GM19043 (cell line): ENCODE measurements at regions not wholly inside any gene's neighbourhood (a gene's known extent, or its start where the extent isn't known, plus 50 kb on each side); places are given as distances from the start of the nearest gene placed in this dataset.

ENCODE experiments used
- ATAC-seq: cut with Tn5 transposase; IDR thresholded peaks from one replicate; pipeline ENCODE4 v1.9.1; 2021; ENCODE audit warnings: low read depth; ENCODE audit not compliant: unreplicated experiment

DNA sequence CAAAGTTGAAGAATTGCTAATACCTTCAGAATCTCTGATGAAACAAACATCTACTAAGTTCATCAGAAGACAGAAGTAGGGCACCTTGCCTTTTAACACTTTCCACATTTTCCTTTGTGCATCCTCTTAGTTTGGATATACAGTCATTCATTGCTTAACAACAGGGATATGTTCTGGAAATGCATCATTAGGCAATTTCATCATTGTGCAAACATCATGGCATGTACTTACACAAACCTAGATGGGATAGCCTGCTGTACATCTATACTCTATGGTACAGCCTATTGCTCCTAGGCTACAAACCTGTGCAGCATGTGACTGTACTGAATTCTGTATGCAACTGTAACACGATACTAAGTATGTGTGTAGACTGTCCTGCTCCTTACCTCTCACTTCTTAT, 169.8 kb downstream of the SUCLA2 start:
- ATAC-seq, result no peak

DNA sequence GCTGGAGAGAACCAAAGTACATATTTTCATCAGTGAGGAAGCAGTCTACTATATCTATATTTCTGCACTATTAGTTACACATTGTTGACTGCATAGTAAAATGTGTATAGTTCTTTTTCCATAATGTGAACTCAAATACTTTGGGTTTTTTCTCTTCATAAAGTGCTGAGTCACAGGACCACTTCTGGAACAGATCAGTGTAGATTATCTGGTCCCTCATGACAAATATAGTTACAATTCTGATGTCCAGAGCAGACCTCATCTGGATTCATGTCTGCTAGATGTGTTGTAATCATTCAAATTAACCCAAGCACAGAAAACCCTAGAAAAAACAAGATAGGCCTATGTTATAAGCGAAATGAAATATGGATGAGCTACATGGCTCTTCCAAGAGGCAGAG, 171.4 kb downstream of the SUCLA2 start:
- ATAC-seq, result no peak

DNA sequence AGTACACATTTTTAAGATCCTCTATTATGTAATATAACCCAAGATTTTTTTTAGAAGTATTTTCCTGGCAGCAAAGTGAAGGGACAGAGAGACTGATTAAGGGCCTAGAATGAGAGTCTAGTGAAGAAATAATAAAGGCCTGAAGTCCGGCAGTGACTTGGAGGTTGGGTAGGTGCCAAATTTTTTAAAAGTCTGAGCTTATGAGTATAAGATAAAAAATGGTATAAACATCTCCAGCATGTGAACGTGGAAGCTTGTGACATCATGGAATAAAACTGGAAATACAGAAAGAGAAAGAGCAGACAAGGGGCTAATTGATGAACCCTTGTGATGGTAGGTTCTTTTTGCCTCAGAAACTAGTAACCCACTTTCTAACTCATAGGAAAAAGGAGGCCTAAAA, 174.6 kb downstream of the SUCLA2 start:
- no peak for ATAC-seq

DNA sequence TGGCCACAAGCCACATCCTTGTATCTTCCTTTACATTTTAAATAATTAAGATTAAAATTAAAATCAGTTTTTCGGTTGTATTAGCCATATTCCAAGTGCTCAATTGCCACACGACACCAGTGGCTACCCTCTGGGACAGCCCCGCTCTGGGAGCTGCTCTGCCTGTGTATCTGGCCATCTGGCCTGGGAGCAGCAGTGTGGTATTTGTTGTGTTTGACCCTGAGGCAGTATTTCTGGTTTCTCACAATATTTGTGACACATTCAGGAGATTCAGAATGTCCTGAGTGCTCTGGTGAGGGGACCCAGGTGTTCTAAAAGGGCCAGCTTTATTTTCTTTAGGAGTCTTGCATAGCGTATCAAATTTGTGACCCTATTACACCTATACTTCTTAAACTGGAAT, 179.0 kb downstream of the SUCLA2 start:
- no peak for ATAC-seq

DNA sequence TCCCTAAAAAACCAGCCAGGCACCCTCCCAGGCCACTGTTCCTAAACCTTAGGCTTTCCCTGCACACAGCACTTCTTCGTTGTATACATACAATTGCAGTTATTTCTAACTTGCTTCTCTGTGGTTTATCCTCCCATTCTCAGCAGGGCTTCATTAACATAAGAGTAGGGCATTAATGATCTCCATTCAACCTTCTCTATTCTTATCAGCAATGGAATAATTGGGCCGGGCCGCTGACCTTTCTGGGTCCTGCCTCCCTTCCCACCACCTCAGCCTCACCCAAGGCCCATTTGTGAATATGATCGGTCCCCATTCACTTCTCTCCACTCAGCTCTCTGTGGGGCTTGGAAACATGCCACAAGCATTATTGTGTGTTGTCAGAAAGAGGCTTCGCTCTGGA, 184.2 kb downstream of the SUCLA2 start:
- no peak for ATAC-seq

DNA sequence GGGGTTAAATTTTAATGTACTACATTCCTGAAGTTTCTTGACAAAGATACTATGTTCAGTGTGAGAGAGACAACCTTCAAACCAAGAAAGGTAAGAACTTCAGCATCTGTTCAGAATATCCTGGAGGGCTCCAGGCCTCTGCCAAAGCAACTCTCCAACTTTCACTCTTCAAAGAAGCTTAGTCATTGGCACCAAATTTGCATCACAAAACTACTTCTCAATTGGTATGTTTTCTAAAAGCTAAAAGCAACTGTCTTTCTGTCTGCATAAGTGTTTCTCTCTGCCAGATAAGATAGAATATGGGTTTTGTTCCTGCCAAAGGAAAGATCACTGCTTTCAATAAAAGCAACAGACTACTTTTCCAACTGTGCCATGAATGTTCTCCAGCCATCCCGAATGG, 187.4 kb downstream of the SUCLA2 start:
- no peak for ATAC-seq

DNA sequence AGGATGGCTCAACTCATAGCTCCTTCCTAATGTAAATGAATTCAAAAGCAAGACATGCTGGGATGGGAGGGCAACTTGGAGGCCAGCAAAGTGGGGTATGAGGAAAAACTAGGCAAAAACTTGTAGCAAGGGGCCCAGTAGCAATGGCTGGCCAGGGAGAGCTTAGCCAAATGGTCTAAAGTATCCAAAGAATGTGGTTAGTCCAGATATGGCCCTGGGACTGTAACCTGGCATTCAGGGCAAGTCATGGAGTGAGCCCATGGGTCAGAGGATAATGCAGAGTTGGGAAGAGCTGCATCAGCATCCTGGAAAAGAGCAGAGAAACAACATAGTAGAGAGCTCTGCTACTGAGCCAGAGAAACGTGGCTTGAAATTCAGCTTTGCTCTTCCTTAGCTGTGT, 191.7 kb downstream of the SUCLA2 start:
- no peak for ATAC-seq

DNA sequence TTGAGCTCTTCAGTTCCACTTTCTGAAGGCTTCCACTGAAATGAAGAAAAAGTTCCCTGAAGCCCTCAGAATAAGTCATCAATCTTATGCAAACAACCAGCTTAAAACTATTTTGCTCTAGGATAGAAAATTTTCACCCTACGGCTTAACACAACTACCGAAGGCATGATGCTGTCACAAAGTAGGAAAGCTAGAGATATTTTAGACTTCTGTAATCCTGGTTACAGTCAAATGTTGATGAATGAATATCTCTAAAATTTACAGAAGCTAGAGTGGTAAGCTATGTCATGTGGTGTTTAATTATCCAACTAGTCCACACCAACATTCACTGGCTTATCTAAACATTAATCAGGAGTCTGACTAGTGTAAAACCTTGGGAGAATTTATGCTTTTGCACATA, 197.9 kb downstream of the SUCLA2 start:
- ATAC-seq, result no peak

DNA sequence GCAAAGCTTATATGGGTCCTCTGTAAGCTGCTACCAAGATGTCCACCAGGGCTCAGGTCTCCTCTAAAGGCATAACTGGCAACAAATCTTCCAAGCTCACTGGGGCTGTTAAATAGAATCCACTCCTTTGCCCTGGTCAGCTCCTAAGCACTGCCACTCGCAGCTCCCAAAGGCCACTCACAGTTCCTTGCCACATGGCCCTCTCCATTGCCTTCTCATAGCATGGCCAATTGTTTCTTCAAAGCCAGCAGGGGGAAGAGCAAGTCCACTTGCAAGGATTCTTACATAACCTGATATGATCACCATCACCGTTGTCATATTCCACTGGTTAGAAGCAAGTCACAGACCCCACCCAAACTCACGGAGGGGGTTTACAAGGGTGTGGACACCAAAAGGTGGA, 199.5 kb downstream of the SUCLA2 start:
- no peak for ATAC-seq

DNA sequence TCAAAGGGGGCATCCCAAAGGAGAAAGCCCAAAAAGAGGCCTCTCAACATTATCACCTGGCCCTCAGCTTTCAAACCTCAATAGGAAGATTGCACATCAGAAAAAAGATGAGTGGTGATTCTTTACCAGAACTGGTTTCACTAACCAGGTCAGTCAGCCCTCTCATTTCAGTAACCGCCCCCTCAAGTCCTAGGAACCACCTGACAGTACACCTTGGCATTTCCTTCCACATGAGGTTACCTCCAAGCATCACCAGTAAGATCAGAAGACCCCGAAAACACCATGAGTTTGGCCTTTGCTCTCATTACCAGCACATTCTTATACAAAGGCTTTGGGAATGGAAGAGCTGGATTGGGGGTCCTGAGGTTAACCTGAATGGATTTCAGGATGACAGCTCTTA, 200.5 kb downstream of the SUCLA2 start:
- no peak for ATAC-seq

DNA sequence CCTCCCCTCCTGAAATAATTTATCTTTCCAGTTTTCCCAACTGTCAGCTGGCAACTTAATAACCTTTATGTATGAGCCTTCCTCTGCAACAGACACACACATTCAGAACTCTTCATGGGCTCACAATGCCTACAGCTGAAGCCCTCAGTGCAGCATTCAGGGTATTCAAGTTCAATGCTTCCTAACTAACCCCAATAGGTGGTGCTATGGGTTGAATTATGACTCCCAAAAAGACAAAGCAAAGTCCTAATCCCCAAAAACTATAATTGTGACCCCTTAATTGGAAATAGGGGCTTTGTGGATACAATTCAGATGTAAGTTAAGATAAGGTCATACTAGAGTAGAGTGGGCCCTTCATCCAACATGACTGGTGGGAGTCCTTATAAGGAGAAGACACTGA, 202.2 kb downstream of the SUCLA2 start:
- no peak for ATAC-seq

DNA sequence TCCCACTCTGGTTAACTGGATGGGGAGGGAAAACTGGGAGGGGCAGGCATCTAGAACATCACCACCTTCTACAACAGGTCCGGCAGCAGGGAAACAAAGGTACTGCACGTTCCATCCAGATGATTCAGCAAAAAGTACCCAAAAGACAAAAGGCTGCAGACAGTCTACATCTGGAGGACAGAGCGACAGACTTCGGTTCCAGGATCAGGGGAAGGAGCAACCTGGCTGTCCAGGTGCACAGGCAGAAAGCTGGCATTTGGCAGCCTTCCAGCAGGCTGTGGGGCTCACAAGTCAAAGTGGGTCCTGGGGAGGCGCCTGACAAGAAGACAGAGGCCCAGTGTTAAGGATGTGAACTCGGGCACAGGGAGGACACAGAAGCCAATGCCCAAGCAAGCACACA, 202.9 kb downstream of the SUCLA2 start:
- no peak for ATAC-seq

DNA sequence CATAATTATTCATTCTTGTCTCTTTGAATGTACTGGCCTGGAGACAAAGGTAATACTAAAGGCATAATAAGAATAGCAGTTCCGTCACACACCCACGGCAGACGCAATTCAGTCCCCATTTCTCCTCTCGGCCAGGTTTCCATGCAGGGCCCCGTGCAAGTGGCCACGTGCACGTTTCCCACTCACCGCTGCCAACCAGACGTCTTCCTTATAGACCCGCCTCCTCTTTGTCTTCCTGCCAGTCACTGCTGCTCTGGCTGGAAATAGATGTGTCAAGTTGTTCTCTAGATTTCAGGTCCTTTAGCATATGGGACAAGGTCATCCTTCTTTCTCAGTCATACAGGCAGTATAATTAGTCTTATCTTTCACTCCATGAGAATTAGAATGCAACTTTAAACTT, 204.3 kb downstream of the SUCLA2 start:
- no peak for ATAC-seq

DNA sequence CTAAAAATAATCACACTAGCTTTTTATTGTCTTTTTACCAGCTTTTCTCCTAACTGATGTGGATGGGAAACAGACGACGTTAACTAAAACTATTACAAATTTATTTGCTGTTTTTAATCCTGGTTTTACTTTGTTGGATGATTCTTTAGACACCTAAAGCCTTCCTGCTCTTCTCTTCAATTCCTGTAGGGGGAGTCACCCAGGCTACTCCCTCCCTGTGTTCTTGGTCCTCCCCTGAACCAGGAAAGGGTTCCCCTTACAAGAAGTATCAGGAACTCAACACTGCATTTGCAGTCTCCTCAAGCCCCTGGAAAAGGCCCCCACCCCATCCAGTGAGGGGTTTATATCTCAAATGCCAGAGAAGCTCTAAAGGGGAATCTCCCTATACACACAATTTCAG, 206.1 kb downstream of the SUCLA2 start:
- no peak for ATAC-seq

DNA sequence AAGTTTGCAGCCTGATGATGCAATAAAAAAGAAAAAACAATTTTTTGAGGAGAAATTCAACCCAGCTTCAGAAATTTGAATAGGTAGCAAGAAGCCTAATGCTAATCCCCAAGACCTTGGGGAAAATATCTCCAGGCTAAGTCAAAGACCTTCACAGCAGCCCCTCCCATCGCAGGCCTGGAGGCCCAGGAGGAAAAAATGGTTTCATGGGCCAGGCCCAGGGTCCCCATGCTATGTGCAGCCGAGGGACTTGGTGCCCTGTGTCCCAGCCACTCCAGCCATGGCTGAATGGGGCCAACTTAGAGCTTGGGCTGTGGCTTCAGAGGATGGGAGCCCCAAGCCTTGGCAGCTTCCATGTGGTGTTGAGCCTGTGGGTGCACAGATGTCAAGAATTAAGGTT, 210.3 kb downstream of the SUCLA2 start:
- no peak for ATAC-seq

DNA sequence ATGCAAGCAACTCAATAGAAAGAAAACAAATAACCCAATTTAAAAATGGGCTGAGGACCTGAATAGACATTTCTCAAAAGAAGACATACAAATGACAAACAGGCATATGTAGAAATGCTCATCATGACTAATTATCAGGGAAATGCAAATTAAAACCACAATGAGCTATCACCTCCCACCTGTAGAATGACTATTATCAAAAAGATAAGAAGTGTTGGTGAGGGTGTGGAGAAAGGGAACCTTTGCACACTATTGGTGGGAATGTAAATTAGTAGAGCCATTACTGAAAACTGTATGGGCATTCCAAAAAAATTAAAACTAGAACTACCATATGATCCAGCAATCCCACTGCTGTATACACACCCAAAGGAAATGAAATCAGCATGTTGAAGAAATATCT, 212.2 kb downstream of the SUCLA2 start:
- ATAC-seq, result no peak

DNA sequence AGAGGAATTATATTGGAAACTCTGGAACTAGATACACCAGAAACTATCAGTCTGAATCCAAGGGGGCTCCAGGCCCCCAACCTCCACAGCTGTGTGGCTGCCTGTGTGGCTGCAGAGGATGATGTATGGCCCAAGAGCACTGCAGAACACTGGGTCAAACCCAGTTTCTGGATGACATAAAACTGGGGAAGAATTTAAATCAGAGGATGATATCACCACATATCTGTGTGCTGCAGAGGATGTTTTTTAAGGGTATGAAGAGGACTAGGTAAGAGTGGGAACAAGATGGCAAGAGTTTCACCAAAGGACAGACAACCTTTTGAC, 226.4 kb downstream of the SUCLA2 start:
- ATAC-seq, result no peak

DNA sequence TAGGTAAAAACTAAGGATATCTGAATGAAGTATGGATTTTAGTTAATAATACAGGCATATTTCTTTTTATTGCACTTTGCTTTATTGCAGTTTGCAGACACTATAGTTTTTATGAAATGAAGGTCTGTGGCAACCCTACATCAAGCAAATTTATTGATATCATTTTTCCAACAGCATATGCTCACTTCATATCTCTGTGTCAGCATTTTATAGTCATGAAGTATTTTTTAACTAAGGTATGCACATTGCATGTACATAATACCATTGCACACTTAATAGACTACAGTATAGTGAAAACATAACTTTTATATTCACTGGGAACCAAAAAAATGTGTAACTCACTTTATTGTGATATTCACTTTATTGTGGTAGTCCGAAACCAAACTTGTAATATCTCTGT, 236.3 kb downstream of the SUCLA2 start:
- ATAC-seq, result no peak

DNA sequence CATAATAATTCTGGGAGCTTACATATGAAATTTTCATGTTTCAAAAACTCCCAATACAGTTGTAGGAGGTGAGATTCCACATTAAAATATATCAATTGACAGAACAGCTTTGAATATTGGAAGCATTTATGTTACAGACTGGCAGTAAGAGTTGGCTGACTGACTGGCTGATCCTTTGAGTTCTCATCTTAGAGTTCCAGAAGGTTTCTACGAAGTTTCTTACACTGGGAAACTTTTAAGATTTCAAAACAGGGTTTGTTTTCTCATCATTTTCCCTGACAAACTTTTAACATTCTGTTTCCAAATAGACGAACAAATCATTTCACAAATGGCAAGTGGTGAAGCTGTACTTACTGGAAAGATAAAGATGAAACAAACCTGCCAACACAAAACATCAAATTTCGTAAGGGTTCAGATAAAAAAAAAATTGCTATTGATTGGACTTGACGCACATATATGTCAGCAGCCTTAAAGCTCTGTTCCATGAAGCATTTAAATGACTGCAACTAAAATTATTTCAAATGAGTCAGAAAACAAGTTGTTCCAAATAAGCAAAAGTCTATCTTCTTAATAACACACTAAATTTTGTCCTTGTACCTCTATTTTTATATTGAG, 243.5 kb downstream of the SUCLA2 start:
- ATAC-seq, result no peak

DNA sequence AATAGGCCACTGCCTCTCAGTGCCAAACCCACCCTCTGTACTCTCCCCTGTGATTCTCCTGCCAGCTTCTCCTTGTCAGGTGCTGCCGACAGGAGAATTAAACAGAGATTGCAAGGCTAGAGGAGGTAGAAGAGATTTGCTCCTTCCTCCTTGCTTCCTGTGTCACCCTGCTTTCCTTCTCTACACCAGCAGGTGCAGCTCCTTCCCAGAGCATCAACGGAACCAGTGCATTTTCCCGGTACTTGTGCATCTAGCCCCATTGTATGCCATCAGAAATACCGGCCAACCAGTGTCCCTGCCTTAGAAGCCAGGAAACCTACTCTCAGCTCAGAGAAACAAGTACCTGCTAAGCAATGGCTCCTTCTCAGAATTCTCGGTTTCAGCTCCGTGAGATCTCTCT, 253.2 kb downstream of the SUCLA2 start:
- no peak for ATAC-seq

DNA sequence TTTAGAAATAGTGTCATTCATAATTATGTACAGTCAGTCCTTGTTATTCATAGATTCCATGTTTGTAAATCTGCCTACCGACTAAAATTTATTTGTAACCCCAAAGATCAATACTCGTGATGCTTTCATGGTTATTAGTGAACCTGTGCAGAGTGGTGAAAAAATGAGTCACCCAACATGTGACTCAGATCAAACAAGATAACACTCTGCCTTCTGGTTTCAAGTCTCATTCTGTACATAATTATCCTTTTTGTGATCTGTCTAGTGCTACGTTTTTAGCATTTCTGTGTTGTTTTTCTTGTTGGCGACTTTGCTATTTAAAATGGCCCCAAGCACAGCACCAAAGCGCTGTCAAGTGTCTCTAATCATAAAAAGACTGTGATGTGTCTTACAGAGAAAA, 274.7 kb downstream of the SUCLA2 start:
- no peak for ATAC-seq

DNA sequence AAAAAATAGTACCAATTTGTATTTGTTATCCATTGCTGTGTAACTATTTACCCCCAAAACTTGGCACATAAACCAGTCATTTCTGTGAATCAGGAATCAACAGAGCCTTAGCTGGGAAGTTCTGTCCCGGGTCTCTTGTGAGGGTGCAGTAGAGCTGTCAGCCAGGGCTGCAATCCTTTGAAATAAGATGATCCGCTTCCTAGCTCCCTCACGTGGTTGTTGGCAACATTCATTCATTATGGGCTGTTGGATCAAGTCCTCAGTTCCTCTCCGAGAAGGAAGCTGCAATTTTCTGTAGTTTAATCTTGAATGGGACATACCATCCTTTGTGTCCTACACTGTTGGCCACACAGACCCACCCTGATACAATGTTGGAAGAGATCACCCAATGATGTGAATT, 277.2 kb downstream of the SUCLA2 start:
- no peak for ATAC-seq

DNA sequence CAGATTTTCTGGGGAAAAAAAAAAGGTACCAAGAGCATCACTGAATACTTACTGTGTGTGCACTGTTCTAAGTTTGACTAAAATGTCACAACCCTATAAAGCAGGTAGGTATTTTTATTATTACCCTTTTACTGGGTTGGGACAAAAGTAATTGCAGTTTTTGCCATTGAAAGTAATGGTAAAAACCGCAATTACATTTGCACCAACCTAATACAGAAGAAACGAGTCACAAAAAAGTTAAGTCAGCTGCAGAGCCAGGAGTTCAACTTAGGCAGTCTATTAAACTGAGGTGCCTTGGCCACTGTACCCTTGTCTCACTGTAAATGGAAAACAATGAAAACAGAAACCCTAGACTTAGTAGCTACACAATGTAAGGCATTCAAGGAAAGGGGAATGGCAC, 281.9 kb downstream of the SUCLA2 start:
- no peak for ATAC-seq

DNA sequence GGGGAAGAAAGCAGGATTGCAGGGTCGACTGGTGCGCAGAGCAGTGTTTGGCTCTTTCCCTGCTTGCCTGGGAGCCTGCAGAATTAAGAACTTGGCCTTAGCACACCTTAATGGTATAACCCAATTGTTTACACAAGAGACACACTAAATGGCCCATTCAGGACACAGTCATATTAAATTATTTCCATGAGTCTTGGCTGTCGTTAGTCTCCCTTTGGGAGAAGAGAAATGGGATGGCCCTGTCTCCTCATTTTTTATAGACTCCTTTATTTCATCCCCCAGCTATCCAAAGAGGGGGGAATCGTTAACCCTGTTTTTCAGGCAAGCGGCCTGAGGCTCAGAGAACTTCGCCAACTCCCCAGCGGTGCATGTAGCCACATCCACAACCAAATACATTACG, 282.5 kb downstream of the SUCLA2 start:
- ATAC-seq, result no peak
